ENCODE measurements at regions not wholly inside any gene's neighbourhood (a gene's known extent, or its start where the extent isn't known, plus 50 kb on each side); places are given as distances from the start of the nearest gene placed in this dataset.

DNA sequence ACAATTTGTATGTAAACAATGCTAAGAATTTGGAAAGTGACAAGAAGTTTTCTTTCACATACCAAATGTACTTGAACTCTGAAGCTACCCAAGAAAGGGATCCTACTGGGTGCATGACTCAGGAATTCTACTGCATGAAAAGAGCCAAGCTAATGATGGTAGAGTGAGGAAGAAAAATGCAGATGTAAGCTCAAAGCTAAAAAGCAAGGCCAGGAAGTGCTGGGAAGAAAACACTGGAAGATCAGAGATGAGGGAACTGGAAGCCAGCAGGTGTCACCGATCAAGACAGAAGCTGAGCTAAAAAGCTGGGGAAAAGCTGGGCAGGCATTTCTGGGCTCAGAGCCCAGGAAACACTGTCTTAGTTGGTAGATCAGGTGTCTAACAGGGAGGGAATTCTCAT, 449.1 kb downstream of the NKX6-1 start:
- no peak overlapping the region for H3K4me3 ChIP-seq
- in situ Hi-C loops (cut with MboI): no loop called here

GRCh38 chr4:84046551-84046950, 452.5 kb downstream of the NKX6-1 start:
- no peaks in the 10 kb centered on the region for H3K9me2 ChIP-seq (ENCODE audit: insufficient read depth)
- H3K27ac ChIP-seq: no peak overlapping the region
- 0 out of 2 replicates have a peak, but pooled peaks cover 6% of the 10 kb centered on the region for H3K27me3 ChIP-seq (replicated peaks; ENCODE audit: insufficient read depth)
- no peak overlapping the region for H3K4me3 ChIP-seq
- no peaks in the 10 kb centered on the region for H3K79me2 ChIP-seq (ENCODE audit: insufficient read depth)
- H3K4me1 ChIP-seq (ENCODE audit: insufficient read depth): no peaks in the 10 kb centered on the region
- TF ChIP-seq EZH2 (IDR thresholded peaks at IDR 0.05; ENCODE audit: insufficient read depth, poor library complexity, severe bottlenecking) (no peak), EZH2phosphoT487 (IDR thresholded peaks at IDR 0.05; ENCODE audit: insufficient read depth, low read depth) (no peak)
- H3K36me3 ChIP-seq (ENCODE audit: low read depth): no peaks in the 10 kb centered on the region
- WGBS, 2 experiments (ENCODE audit: low coverage in 1 of 2, low lambda C conversion rate in 2 of 2, missing lambda C conversion rate in 2 of 2): 42 to 49% methylated on average over 5 of the region's 5 CpGs
- no peaks in the 10 kb centered on the region for H4K20me1 ChIP-seq (ENCODE audit: insufficient read depth)
- in situ Hi-C loops (cut with MboI): no loop called here
- H3K4me2 ChIP-seq (ENCODE audit: unreplicated experiment): no peak overlapping the region
- H2AFZ ChIP-seq: no peak overlapping the region
- H3K9me3 ChIP-seq (ENCODE audit: low read depth): no peaks in the 10 kb centered on the region
- no peak for DNase-seq
- no peak overlapping the region for H3K9ac ChIP-seq
- no peaks in the 10 kb centered on the region for H3F3A ChIP-seq (ENCODE audit: insufficient read depth)

More for the DNA sequence above, 449.1 kb downstream of the NKX6-1 start:
- no peak for DNase-seq
- H3F3A ChIP-seq (ENCODE audit: insufficient read depth): no peaks in the 10 kb centered on the region
- no peak overlapping the region for H3K27ac ChIP-seq
- H3K9me2 ChIP-seq (ENCODE audit: insufficient read depth): no peaks in the 10 kb centered on the region
- H3K9ac ChIP-seq: no peak overlapping the region
- no peaks in the 10 kb centered on the region for H3K36me3 ChIP-seq (ENCODE audit: low read depth)
- H3K27me3 ChIP-seq (replicated peaks; ENCODE audit: insufficient read depth): 0 out of 2 replicates have a peak, but pooled peaks cover 6% of the 10 kb centered on the region
- H4K20me1 ChIP-seq (ENCODE audit: insufficient read depth): no peaks in the 10 kb centered on the region
- WGBS, 2 experiments (ENCODE audit: low coverage in 1 of 2, low lambda C conversion rate in 2 of 2, missing lambda C conversion rate in 2 of 2): 4 to 8% methylated on average over 1 of the region's 1 CpG
- TF ChIP-seq EZH2 (IDR thresholded peaks at IDR 0.05; ENCODE audit: insufficient read depth, poor library complexity, severe bottlenecking): no peak
- TF ChIP-seq EZH2phosphoT487 (IDR thresholded peaks at IDR 0.05; ENCODE audit: insufficient read depth, low read depth): no peak
- H3K9me3 ChIP-seq (ENCODE audit: low read depth): no peaks in the 10 kb centered on the region
- no peaks in the 10 kb centered on the region for H3K79me2 ChIP-seq (ENCODE audit: insufficient read depth)
- no peak overlapping the region for H2AFZ ChIP-seq
- H3K4me1 ChIP-seq (ENCODE audit: insufficient read depth): no peaks in the 10 kb centered on the region
- H3K4me2 ChIP-seq (ENCODE audit: unreplicated experiment): no peak overlapping the region

GRCh38 chr4:84041426-84041825, 457.7 kb downstream of the NKX6-1 start:
- in situ Hi-C loops (cut with MboI): no loop called here
- Histone ChIP-seq H3K4me3 (no peak overlapping the region), H4K20me1 (ENCODE audit: insufficient read depth) (no peaks in the 10 kb centered on the region), H3K27ac (no peak overlapping the region), H3K27me3 (replicated peaks; ENCODE audit: insufficient read depth) (0 out of 2 replicates have a peak, but pooled peaks cover 2% of the 10 kb centered on the region), H3K9ac (no peak overlapping the region), H3K36me3 (ENCODE audit: low read depth) (no peaks in the 10 kb centered on the region), H2AFZ (no peak overlapping the region), H3K9me3 (ENCODE audit: low read depth) (no peaks in the 10 kb centered on the region), H3K4me1 (ENCODE audit: insufficient read depth) (no peaks in the 10 kb centered on the region), H3K79me2 (ENCODE audit: insufficient read depth) (no peaks in the 10 kb centered on the region), H3K9me2 (ENCODE audit: insufficient read depth) (no peaks in the 10 kb centered on the region), H3F3A (ENCODE audit: insufficient read depth) (no peaks in the 10 kb centered on the region), H3K4me2 (ENCODE audit: unreplicated experiment) (no peak overlapping the region)
- TF ChIP-seq EZH2phosphoT487 (IDR thresholded peaks at IDR 0.05; ENCODE audit: insufficient read depth, low read depth) (no peak), EZH2 (IDR thresholded peaks at IDR 0.05; ENCODE audit: insufficient read depth, poor library complexity, severe bottlenecking) (no peak)
- 22 to 23% methylated on average over 3 of the region's 3 CpGs for WGBS, 2 experiments (ENCODE audit: low coverage in 1 of 2, low lambda C conversion rate in 2 of 2, missing lambda C conversion rate in 2 of 2)
- no peak for DNase-seq

DNA sequence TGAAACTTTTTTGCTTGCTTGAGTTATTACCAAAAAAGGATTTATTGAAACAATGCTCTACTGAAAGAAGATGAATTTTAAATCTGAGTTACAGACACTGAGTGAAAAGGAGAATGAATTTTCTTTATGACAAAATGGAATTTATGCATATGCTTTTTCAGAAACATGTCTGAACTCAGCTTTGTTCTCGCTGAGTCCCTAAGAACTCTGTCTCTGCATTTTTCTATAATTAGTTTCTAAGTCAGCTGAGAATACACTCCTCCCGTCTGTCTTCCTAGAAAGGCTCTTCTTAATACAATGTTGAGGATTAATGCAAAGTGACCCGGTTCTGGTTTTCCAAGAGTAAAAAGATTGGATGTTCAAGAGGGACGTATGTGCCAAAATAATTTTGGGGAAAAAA, 463.5 kb downstream of the NKX6-1 start:
- no peaks in the 10 kb centered on the region for H4K20me1 ChIP-seq (ENCODE audit: insufficient read depth)
- no peak overlapping the region for H3K27ac ChIP-seq
- H3K27me3 ChIP-seq (replicated peaks; ENCODE audit: insufficient read depth): peaks cover 6% of the 10 kb centered on the region; the same call in 1 of the 2 replicates
- H3K4me1 ChIP-seq (ENCODE audit: insufficient read depth): no peaks in the 10 kb centered on the region
- whole genome bisulfite sequencing, 2 experiments (ENCODE audit: low coverage in 1 of 2, low lambda C conversion rate in 2 of 2, missing lambda C conversion rate in 2 of 2): 30 to 36% methylated on average over 4 of the region's 4 CpGs
- H3K4me2 ChIP-seq (ENCODE audit: unreplicated experiment): no peak overlapping the region
- DNase-seq: no peak
- in situ Hi-C loops (cut with MboI): no loop called here
- H3K9ac ChIP-seq: no peak overlapping the region
- H3K9me2 ChIP-seq (ENCODE audit: insufficient read depth): no peaks in the 10 kb centered on the region
- H3K36me3 ChIP-seq (ENCODE audit: low read depth): no peaks in the 10 kb centered on the region
- H3F3A ChIP-seq (ENCODE audit: insufficient read depth): no peaks in the 10 kb centered on the region
- no peaks in the 10 kb centered on the region for H3K9me3 ChIP-seq (ENCODE audit: low read depth)
- TF ChIP-seq EZH2phosphoT487 (IDR thresholded peaks at IDR 0.05; ENCODE audit: insufficient read depth, low read depth) (no peak), EZH2 (IDR thresholded peaks at IDR 0.05; ENCODE audit: insufficient read depth, poor library complexity, severe bottlenecking) (no peak)
- H3K4me3 ChIP-seq: no peak overlapping the region
- H2AFZ ChIP-seq: no peak overlapping the region
- no peaks in the 10 kb centered on the region for H3K79me2 ChIP-seq (ENCODE audit: insufficient read depth)

GRCh38 chr4:84032372-84032771, 466.7 kb downstream of the NKX6-1 start:
- Histone ChIP-seq H3K9me3 (ENCODE audit: low read depth) (no peaks in the 10 kb centered on the region), H3K27ac (no peak overlapping the region), H3K27me3 (replicated peaks; ENCODE audit: insufficient read depth) (peaks cover 6% of the 10 kb centered on the region; the same call in 1 of the 2 replicates), H3K9me2 (ENCODE audit: insufficient read depth) (no peaks in the 10 kb centered on the region), H3K4me3 (no peak overlapping the region), H3K9ac (no peak overlapping the region), H3K4me1 (ENCODE audit: insufficient read depth) (no peaks in the 10 kb centered on the region), H3F3A (ENCODE audit: insufficient read depth) (no peaks in the 10 kb centered on the region), H3K4me2 (ENCODE audit: unreplicated experiment) (no peak overlapping the region), H3K36me3 (ENCODE audit: low read depth) (no peaks in the 10 kb centered on the region), H2AFZ (no peak overlapping the region), H3K79me2 (ENCODE audit: insufficient read depth) (no peaks in the 10 kb centered on the region), H4K20me1 (ENCODE audit: insufficient read depth) (no peaks in the 10 kb centered on the region)
- no peak for DNase-seq
- 13 to 24% methylated on average over 2 of the region's 2 CpGs for WGBS, 2 experiments (ENCODE audit: low coverage in 1 of 2, low lambda C conversion rate in 2 of 2, missing lambda C conversion rate in 2 of 2)
- no peak for TF ChIP-seq EZH2phosphoT487 (IDR thresholded peaks at IDR 0.05; ENCODE audit: insufficient read depth, low read depth)
- no peak for TF ChIP-seq EZH2 (IDR thresholded peaks at IDR 0.05; ENCODE audit: insufficient read depth, poor library complexity, severe bottlenecking)
- in situ Hi-C loops (cut with MboI): no loop called here
